GM23338 (cell line): ENCODE measurements at regions not wholly inside any gene's neighbourhood (a gene's known extent, or its start where the extent isn't known, plus 50 kb on each side); places are given as distances from the start of the nearest gene placed in this dataset.

Experiments
- CREB1 ChIP-seq: fragments of 250-450 bp; sonication (Bioruptor Pico); IDR thresholded peaks from 2 replicates; pipeline ENCODE4 v1.5.0; 2020; ENCODE audit warnings: low read depth, mild to moderate bottlenecking, moderate library complexity
- CTCF ChIP-seq, 2 experiments: fragments of 200-600 bp in 1 of 2; sonication (generic) in 1 of 2; conservative IDR thresholded peaks; 2 replicates each; pipeline versions ENCODE4 v1.5.1 to v1.6.1; 2016 to 2017; ENCODE audit warnings: antibody characterized with exemption in 2 of 2, low read depth in 2 of 2, mild to moderate bottlenecking in 2 of 2, moderate library complexity in 1 of 2
- ETS1 ChIP-seq: IDR thresholded peaks from 2 replicates; pipeline ENCODE4 v1.6.1; 2016; ENCODE audit warnings: antibody characterized with exemption
- EZH2 ChIP-seq: fragments of 200-600 bp; sonication (generic); IDR thresholded peaks from one replicate; pipeline ENCODE4 v1.8.0; 2017; ENCODE audit warnings: antibody characterized with exemption, mild to moderate bottlenecking, low read depth; ENCODE audit not compliant: unreplicated experiment
- EZH2phosphoT487 ChIP-seq: fragments of 200-600 bp; sonication (generic); IDR thresholded peaks from one replicate; pipeline ENCODE4 v1.8.1; 2018; ENCODE audit warnings: antibody characterized with exemption; ENCODE audit not compliant: unreplicated experiment
- JUNB ChIP-seq: IDR thresholded peaks from one replicate; pipeline ENCODE4 v1.6.1; 2016; ENCODE audit warnings: antibody characterized with exemption; ENCODE audit not compliant: unreplicated experiment
- NANOG ChIP-seq: IDR thresholded peaks from 2 replicates; pipeline ENCODE4 v1.6.1; 2016; ENCODE audit warnings: antibody characterized with exemption, borderline replicate concordance
- POLR2AphosphoS5 ChIP-seq: IDR thresholded peaks from 2 replicates; pipeline ENCODE4 v1.6.1; 2016; ENCODE audit warnings: antibody characterized with exemption, low read depth
- REST ChIP-seq: IDR thresholded peaks from one replicate; pipeline ENCODE4 v1.6.1; 2018; ENCODE audit warnings: antibody characterized with exemption; ENCODE audit not compliant: unreplicated experiment
- STAT1 ChIP-seq: IDR thresholded peaks from one replicate; pipeline ENCODE4 v1.6.1; 2016; ENCODE audit warnings: antibody characterized with exemption; ENCODE audit not compliant: unreplicated experiment
- ZNF114 ChIP-seq: fragments of 250-450 bp; sonication (Bioruptor Pico); IDR thresholded peaks from 2 replicates; pipeline ENCODE4 v1.5.0; 2020; ENCODE audit warnings: mild to moderate bottlenecking, moderate library complexity
- ZNF331 ChIP-seq: fragments of 250-450 bp; sonication (Bioruptor Pico); IDR thresholded peaks from 2 replicates; pipeline ENCODE4 v1.5.0; 2020; ENCODE audit warnings: low read depth, mild to moderate bottlenecking, moderate library complexity
- ZNF462 ChIP-seq: fragments of 250-450 bp; sonication (Bioruptor Pico); IDR thresholded peaks from 2 replicates; pipeline ENCODE4 v1.5.0; 2020; ENCODE audit warnings: mild to moderate bottlenecking, moderate library complexity

GRCh38 chr1:194807530-194808220, 1621.3 kb upstream of the B3GALT2 start:
- no peak for TF ChIP-seq CTCF (conservative IDR thresholded peaks at IDR 0.05; ENCODE audit: low read depth in 2 of 2)
- no peak for TF ChIP-seq POLR2AphosphoS5
- TF ChIP-seq EZH2 = no peak
- no peak for TF ChIP-seq EZH2phosphoT487
- TF ChIP-seq REST = no peak
- no peak for TF ChIP-seq ETS1
- TF ChIP-seq CREB1 (CRISPR knock-in tag) = no peak
- TF ChIP-seq NANOG = no peak
- TF ChIP-seq JUNB = no peak
- no peak for TF ChIP-seq STAT1
- TF ChIP-seq ZNF462 (CRISPR knock-in tag) = no peak
- no peak for TF ChIP-seq ZNF331 (CRISPR knock-in tag)
- TF ChIP-seq ZNF114 = no peak
